ENCODE measurements at regions not wholly inside any gene's neighbourhood (a gene's known extent, or its start where the extent isn't known, plus 50 kb on each side); places are given as distances from the start of the nearest gene placed in this dataset.

- no peak for DNase-seq (ENCODE audit: low read depth)
- TF ChIP-seq CTCF (IDR thresholded peaks at IDR 0.05; ENCODE audit: low read depth, low read length, missing control alignments), result no peak
- no peak overlapping the region for H3K4me3 ChIP-seq (ENCODE audit: low read depth, low read length)
Observed at GRCh38 chr22:40122792-40123191, 54.9 kb upstream of the TNRC6B start.

GRCh38 chr22:40123387-40123786 is 54.3 kb upstream of the TNRC6B start:
- no peak overlapping the region for H3K4me3 ChIP-seq (ENCODE audit: low read depth, low read length)
- no peak for TF ChIP-seq CTCF (IDR thresholded peaks at IDR 0.05; ENCODE audit: low read depth, low read length, missing control alignments)
- DNase-seq (ENCODE audit: low read depth), result no peak

Data from GM12864 (cell line).